ENCODE measurements at regions not wholly inside any gene's neighbourhood (a gene's known extent, or its start where the extent isn't known, plus 50 kb on each side); places are given as distances from the start of the nearest gene placed in this dataset.

DNA sequence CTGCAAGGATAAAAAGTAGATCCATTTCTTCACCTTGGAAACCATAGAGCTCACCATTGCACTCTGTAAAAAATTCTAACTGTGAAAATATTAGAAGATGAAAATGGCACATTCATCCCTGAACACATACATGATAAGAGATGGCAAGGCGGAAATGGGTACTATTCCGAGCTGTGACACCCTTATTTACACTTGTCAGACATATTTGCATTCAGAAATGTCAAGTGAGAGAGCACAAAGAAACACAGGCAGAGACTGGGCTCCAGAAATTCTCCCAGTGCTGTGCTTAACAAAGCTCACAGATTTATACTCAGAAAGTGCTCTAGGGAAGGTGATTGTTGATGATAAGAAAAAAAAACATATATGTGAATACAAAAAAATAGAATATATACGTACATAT, 170.3 kb upstream of the PUM3 start:
- DNase-seq (ENCODE audit: extremely low spot score in 2 of 2) = no peak
- intact Hi-C loops (cut with DNase I) = no loop called here
- no peaks in the 10 kb centered on the region for H3K36me3 ChIP-seq
- no peaks in the 10 kb centered on the region for H3K27me3 ChIP-seq
- H3K27ac ChIP-seq = no peak overlapping the region
- no peak for TF ChIP-seq POLR2A (IDR thresholded peaks at IDR 0.05)
- no peak for TF ChIP-seq CTCF (IDR thresholded peaks at IDR 0.05)
- no peak for TF ChIP-seq POLR2AphosphoS5 (IDR thresholded peaks at IDR 0.05; ENCODE audit: insufficient read depth in 1 of 2, low read depth in 1 of 2)
- H3K4me1 ChIP-seq = no peaks in the 10 kb centered on the region
- no peaks in the 10 kb centered on the region for H3K9me3 ChIP-seq
- H3K4me3 ChIP-seq = no peak overlapping the region

DNA sequence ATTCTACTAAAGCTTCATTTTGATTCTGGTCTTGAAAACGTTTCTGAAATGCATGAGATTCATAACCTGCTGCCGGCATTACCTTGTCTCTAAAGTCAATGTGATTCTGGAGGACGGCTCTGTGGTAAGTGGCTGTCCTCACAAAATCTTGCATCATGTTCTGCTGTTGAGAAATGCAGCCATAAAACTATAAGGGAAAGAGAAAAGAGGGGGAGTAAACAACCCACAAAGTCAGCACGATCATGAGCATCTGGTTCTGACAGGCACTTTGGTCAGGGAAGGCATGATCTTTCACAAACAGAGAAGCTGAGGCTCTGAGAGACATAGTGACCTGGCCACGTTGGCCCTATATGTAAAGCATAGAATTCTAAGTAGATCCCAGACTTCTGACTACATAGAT, 168.9 kb upstream of the PUM3 start:
- Histone ChIP-seq H3K4me3 (no peak overlapping the region), H3K27me3 (no peaks in the 10 kb centered on the region), H3K36me3 (no peaks in the 10 kb centered on the region), H3K27ac (no peak overlapping the region), H3K9me3 (no peaks in the 10 kb centered on the region), H3K4me1 (no peaks in the 10 kb centered on the region)
- intact Hi-C loops (cut with DNase I) = no loop called here
- TF ChIP-seq POLR2AphosphoS5 (IDR thresholded peaks at IDR 0.05; ENCODE audit: insufficient read depth in 1 of 2, low read depth in 1 of 2) = no peak
- TF ChIP-seq CTCF (IDR thresholded peaks at IDR 0.05) = no peak
- no peak for TF ChIP-seq POLR2A (IDR thresholded peaks at IDR 0.05)
- no peak for DNase-seq (ENCODE audit: extremely low spot score in 2 of 2)

GRCh38 chr9:3012245-3012644, 168.3 kb upstream of the PUM3 start:
- intact Hi-C loops (cut with DNase I) = no loop called here
- Histone ChIP-seq H3K36me3 (no peaks in the 10 kb centered on the region), H3K27ac (no peak overlapping the region), H3K4me1 (no peaks in the 10 kb centered on the region), H3K9me3 (no peaks in the 10 kb centered on the region), H3K4me3 (no peak overlapping the region), H3K27me3 (no peaks in the 10 kb centered on the region)
- TF ChIP-seq CTCF (IDR thresholded peaks at IDR 0.05) (no peak), POLR2AphosphoS5 (IDR thresholded peaks at IDR 0.05; ENCODE audit: insufficient read depth in 1 of 2, low read depth in 1 of 2) (no peak), POLR2A (IDR thresholded peaks at IDR 0.05) (no peak)
- DNase-seq (ENCODE audit: extremely low spot score in 2 of 2) = no peak

- TF ChIP-seq POLR2AphosphoS5 (IDR thresholded peaks at IDR 0.05; ENCODE audit: insufficient read depth in 1 of 2, low read depth in 1 of 2) (no peak), CTCF (IDR thresholded peaks at IDR 0.05) (no peak), POLR2A (IDR thresholded peaks at IDR 0.05) (no peak)
- Histone ChIP-seq H3K4me3 (no peak overlapping the region), H3K36me3 (no peaks in the 10 kb centered on the region), H3K27ac (no peak overlapping the region), H3K9me3 (no peaks in the 10 kb centered on the region), H3K27me3 (no peaks in the 10 kb centered on the region), H3K4me1 (no peaks in the 10 kb centered on the region)
- intact Hi-C loops (cut with DNase I) = no loop called here
- no peak for DNase-seq (ENCODE audit: extremely low spot score in 2 of 2)
Measured at GRCh38 chr9:3008091-3008490, 164.2 kb upstream of the PUM3 start.

GRCh38 chr9:3007326-3007725, 163.4 kb upstream of the PUM3 start:
- no peak for DNase-seq (ENCODE audit: extremely low spot score in 2 of 2)
- no peaks in the 10 kb centered on the region for H3K27me3 ChIP-seq
- TF ChIP-seq POLR2AphosphoS5 (IDR thresholded peaks at IDR 0.05; ENCODE audit: insufficient read depth in 1 of 2, low read depth in 1 of 2) = no peak
- TF ChIP-seq CTCF (IDR thresholded peaks at IDR 0.05) = no peak
- TF ChIP-seq POLR2A (IDR thresholded peaks at IDR 0.05) = no peak
- intact Hi-C loops (cut with DNase I) = no loop called here
- no peak overlapping the region for H3K27ac ChIP-seq
- no peak overlapping the region for H3K4me3 ChIP-seq
- H3K36me3 ChIP-seq = no peaks in the 10 kb centered on the region
- H3K4me1 ChIP-seq = no peaks in the 10 kb centered on the region
- H3K9me3 ChIP-seq = no peaks in the 10 kb centered on the region

Measured in vagina (tissue), 2 donors.